SK-N-MC (cell line): ENCODE measurements at regions not wholly inside any gene's neighbourhood (a gene's known extent, or its start where the extent isn't known, plus 50 kb on each side); places are given as distances from the start of the nearest gene placed in this dataset.
"Not testable (repeated sequence)": the region's sequence is repeated elsewhere in the genome, so short reads cannot be mapped to it uniquely, and the experiment has no call there.

Experiments
- DNase-seq: peaks from one replicate; pipeline ENCODE4 v3.0.0-alpha.2; 2011; ENCODE audit warnings: low read depth, low spot score
- H3K27ac ChIP-seq: fragments of 200-600 bp; sonication (generic); 2 replicates; pipeline ENCODE4 v1.5.1; 2016; ENCODE audit warnings: mixed run types
- H3K36me3 ChIP-seq: fragments of 200-600 bp; sonication (generic); 2 replicates; pipeline ENCODE4 v1.6.1; 2017; ENCODE audit warnings: antibody characterized with exemption, low read length, mixed read lengths; ENCODE audit not compliant: insufficient read depth
- H3K4me3 ChIP-seq: fragments of 200-600 bp; sonication (generic); 2 replicates; pipeline ENCODE4 v1.5.1; 2016
- H3K9ac ChIP-seq: fragments of 200-600 bp; sonication (generic); 2 replicates; pipeline ENCODE4 v1.8.0; 2017; ENCODE audit warnings: mixed run types, mixed read lengths; ENCODE audit not compliant: insufficient read length
- H3K9me3 ChIP-seq: fragments of 200-600 bp; sonication (generic); 2 replicates; pipeline ENCODE4 v1.6.1; 2017; ENCODE audit warnings: low read depth, mild to moderate bottlenecking, antibody characterized with exemption, low read length, moderate library complexity, mixed read lengths

DNA sequence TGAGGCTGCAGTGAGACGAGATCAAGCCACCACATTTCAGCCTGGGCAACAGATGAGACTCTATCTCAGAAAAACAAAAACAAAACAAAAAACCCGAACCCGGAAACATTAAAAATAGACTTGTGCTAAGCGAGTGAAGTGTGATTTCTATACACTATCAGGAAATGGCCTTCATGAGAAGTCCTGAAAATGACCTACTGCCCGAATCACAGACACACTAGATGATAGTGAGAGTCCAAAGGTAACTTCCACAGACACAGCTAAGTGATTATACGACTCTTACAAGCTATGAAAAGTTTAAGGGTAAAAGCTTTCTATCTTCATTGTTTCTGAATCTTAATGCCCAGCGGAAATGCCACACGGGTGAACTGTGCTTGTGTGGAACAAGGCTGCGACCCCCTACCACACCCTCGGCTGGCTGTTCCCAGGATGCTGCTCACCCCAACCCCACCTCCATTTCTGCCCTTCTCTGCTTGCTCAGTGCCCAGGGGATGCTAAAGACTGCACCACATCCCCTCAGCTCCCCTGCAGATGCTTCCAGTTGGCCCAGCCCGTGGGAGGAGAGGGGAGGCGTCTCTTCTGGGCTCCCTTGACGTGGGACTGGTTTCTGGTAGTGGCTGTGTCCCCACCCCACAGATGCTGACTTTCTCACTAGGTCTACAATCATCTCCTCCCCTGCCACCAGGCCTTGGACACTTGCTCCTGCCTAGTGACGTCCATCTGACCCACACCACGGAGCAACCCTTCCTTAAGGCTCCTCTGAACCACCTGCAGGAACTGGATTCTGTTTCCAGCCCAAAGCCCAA lies 49.7 kb upstream of the LPCAT1 start:
- not testable (repeated sequence) for H3K9me3 ChIP-seq, H3K27ac ChIP-seq, DNase-seq, H3K36me3 ChIP-seq, H3K4me3 ChIP-seq, H3K9ac ChIP-seq
